ENCODE measurements at regions not wholly inside any gene's neighbourhood (a gene's known extent, or its start where the extent isn't known, plus 50 kb on each side); places are given as distances from the start of the nearest gene placed in this dataset.

DNA sequence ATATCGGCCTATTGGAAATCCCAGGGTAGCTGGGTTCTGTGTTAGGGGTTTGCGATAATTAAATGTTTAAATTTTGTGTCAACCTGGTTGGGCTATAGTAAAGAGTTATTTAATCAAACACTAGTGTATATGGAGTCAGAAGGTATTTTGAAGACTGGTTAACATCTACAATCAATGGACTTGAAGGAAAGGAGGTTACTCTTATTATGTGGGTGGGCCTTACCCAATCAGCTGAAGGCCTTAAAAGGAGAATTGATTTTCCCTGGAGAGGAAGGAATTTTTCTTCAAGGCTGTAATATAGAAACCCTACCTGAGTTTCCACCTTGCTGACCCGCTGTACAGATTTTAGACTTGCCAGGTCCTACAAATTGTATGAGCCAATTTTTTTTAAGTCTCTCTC, 411.4 kb downstream of the IRX1 start:
- TF ChIP-seq, protein P1, sequence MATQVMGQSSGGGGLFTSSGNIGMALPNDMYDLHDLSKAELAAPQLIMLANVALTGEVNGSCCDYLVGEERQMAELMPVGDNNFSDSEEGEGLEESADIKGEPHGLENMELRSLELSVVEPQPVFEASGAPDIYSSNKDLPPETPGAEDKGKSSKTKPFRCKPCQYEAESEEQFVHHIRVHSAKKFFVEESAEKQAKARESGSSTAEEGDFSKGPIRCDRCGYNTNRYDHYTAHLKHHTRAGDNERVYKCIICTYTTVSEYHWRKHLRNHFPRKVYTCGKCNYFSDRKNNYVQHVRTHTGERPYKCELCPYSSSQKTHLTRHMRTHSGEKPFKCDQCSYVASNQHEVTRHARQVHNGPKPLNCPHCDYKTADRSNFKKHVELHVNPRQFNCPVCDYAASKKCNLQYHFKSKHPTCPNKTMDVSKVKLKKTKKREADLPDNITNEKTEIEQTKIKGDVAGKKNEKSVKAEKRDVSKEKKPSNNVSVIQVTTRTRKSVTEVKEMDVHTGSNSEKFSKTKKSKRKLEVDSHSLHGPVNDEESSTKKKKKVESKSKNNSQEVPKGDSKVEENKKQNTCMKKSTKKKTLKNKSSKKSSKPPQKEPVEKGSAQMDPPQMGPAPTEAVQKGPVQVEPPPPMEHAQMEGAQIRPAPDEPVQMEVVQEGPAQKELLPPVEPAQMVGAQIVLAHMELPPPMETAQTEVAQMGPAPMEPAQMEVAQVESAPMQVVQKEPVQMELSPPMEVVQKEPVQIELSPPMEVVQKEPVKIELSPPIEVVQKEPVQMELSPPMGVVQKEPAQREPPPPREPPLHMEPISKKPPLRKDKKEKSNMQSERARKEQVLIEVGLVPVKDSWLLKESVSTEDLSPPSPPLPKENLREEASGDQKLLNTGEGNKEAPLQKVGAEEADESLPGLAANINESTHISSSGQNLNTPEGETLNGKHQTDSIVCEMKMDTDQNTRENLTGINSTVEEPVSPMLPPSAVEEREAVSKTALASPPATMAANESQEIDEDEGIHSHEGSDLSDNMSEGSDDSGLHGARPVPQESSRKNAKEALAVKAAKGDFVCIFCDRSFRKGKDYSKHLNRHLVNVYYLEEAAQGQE (IDR thresholded peaks at IDR 0.05; ENCODE audit: insufficient replicate concordance, low read depth): no peak
- TF ChIP-seq GABPA (IDR thresholded peaks at IDR 0.05; ENCODE audit: low read depth) (no peak), POLR2AphosphoS5 (IDR thresholded peaks at IDR 0.05; ENCODE audit: low read depth) (no peak), SPI1 (IDR thresholded peaks at IDR 0.05; ENCODE audit: borderline replicate concordance, low read depth) (no peak)
- TF ChIP-seq, protein P2, sequence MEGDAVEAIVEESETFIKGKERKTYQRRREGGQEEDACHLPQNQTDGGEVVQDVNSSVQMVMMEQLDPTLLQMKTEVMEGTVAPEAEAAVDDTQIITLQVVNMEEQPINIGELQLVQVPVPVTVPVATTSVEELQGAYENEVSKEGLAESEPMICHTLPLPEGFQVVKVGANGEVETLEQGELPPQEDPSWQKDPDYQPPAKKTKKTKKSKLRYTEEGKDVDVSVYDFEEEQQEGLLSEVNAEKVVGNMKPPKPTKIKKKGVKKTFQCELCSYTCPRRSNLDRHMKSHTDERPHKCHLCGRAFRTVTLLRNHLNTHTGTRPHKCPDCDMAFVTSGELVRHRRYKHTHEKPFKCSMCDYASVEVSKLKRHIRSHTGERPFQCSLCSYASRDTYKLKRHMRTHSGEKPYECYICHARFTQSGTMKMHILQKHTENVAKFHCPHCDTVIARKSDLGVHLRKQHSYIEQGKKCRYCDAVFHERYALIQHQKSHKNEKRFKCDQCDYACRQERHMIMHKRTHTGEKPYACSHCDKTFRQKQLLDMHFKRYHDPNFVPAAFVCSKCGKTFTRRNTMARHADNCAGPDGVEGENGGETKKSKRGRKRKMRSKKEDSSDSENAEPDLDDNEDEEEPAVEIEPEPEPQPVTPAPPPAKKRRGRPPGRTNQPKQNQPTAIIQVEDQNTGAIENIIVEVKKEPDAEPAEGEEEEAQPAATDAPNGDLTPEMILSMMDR (IDR thresholded peaks at IDR 0.05; ENCODE audit: insufficient read depth, low read length): no peak
- no peaks in the 10 kb centered on the region for H3K27me3 ChIP-seq (ENCODE audit: insufficient read depth, poor library complexity, severe bottlenecking)
- no peak overlapping the region for H3K27ac ChIP-seq (replicated peaks)
- no peak overlapping the region for H3K4me3 ChIP-seq (replicated peaks; ENCODE audit: insufficient read depth, low read length)
- DNase-seq (ENCODE audit: low read depth in 1 of 2, low spot score in 1 of 2): no peak

DNA sequence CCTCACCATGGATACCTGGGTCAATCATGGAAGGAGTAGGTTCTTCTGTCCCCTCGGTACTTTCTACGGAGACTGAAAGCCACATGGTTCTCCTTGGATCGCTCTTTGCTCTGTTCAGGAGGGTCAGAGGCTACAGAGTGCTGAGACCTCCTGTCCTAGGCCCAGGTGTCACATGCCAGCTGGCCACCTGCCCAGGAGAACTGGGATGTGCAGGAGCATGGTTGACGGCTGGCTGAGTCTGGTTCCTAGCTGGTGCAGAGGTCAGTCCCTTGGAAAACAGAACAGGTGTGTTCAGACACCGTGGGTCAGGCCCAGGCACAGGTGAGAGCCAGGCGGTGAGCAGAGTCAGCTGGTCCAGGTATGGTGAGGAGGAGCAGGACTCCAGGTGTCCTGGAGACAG, 416.3 kb downstream of the IRX1 start:
- no peak overlapping the region for H3K27ac ChIP-seq (replicated peaks)
- H3K27me3 ChIP-seq (ENCODE audit: insufficient read depth, poor library complexity, severe bottlenecking): no peaks in the 10 kb centered on the region
- TF ChIP-seq, protein P2 (IDR thresholded peaks at IDR 0.05; ENCODE audit: insufficient read depth, low read length): no peak
- no peak for TF ChIP-seq SPI1 (IDR thresholded peaks at IDR 0.05; ENCODE audit: borderline replicate concordance, low read depth)
- no peak for TF ChIP-seq POLR2AphosphoS5 (IDR thresholded peaks at IDR 0.05; ENCODE audit: low read depth)
- TF ChIP-seq, protein P1 (IDR thresholded peaks at IDR 0.05; ENCODE audit: insufficient replicate concordance, low read depth): no peak
- no peak for TF ChIP-seq GABPA (IDR thresholded peaks at IDR 0.05; ENCODE audit: low read depth)
- no peak overlapping the region for H3K4me3 ChIP-seq (replicated peaks; ENCODE audit: insufficient read depth, low read length)
- DNase-seq (ENCODE audit: low read depth in 1 of 2, low spot score in 1 of 2): no peak

DNA sequence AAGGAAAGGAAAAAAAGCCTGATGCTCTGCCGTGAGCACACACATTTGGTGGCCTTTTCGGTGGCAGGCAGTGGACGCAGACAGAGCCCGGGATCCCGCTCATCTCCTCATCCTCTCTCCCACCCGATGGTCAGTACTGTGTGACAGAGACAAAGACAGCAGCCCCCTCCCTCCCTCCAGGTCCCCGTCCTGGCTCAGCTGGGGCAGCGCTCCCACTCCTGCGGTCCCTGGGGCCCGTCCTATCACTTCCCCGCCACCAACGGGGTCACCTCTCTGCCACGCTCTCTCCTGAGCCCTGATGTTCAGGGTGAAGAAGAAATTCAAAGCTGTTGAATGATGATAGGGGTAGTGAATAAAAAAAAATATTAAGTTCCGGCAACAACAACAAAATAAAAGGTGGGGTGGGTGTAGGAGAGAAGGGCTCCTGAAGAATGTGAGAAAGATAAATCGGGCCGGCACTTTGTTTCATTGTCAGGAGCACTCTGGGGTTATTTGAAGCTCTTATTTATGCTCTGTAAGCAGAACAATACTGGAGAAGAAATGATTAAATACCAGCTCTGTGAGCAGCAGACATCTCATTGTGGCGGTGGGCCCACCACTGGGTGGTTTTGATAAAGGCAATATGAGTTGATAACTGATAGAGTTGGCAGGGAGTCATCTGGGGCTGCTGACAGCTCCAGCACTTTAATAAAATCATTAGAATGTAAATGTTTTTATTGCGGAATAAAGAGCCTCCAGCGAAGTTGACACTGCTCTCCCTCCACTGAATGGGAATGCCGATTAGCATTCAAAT, 417.7 kb downstream of the IRX1 start:
- Histone ChIP-seq H3K4me3 (replicated peaks; ENCODE audit: insufficient read depth, low read length) (no peak overlapping the region), H3K27me3 (ENCODE audit: insufficient read depth, poor library complexity, severe bottlenecking) (no peaks in the 10 kb centered on the region), H3K27ac (replicated peaks) (no peak overlapping the region)
- no peak for DNase-seq (ENCODE audit: low read depth in 1 of 2, low spot score in 1 of 2)
- TF ChIP-seq GABPA (IDR thresholded peaks at IDR 0.05; ENCODE audit: low read depth): no peak
- no peak for TF ChIP-seq SPI1 (IDR thresholded peaks at IDR 0.05; ENCODE audit: borderline replicate concordance, low read depth)
- TF ChIP-seq POLR2AphosphoS5 (IDR thresholded peaks at IDR 0.05; ENCODE audit: low read depth): no peak
- TF ChIP-seq, protein P1 (IDR thresholded peaks at IDR 0.05; ENCODE audit: insufficient replicate concordance, low read depth): no peak
